Myocyte (in vitro differentiated cells): ENCODE measurements at regions not wholly inside any gene's neighbourhood (a gene's known extent, or its start where the extent isn't known, plus 50 kb on each side); places are given as distances from the start of the nearest gene placed in this dataset.
"Not testable (repeated sequence)": the region's sequence is repeated elsewhere in the genome, so short reads cannot be mapped to it uniquely, and the experiment has no call there.

ENCODE experiments used
- DNase-seq: peaks from one replicate; pipeline ENCODE4 v3.0.0-alpha.2; 2012; ENCODE audit warnings: low read depth

- no peak for DNase-seq
Measured at GRCh38 chr14:105635560-105635959, 109.2 kb downstream of the TMEM121 start.

- not testable (repeated sequence) for DNase-seq
Measured at GRCh38 chr14:105636021-105636420, 109.6 kb downstream of the TMEM121 start.

GRCh38 chr14:105636935-105637334 is 110.6 kb downstream of the TMEM121 start:
- no peak for DNase-seq

- not testable (repeated sequence) for DNase-seq
Measured at GRCh38 chr14:105637345-105637744, 111.0 kb downstream of the TMEM121 start.

- not testable (repeated sequence) for DNase-seq
Measured at GRCh38 chr14:105639969-105640931, 113.9 kb downstream of the TMEM121 start.

- DNase-seq = no peak
Measured at GRCh38 chr14:105641075-105641937, 114.9 kb downstream of the TMEM121 start.

- not testable (repeated sequence) for DNase-seq
Measured at GRCh38 chr14:105641951-105642350, 115.6 kb downstream of the TMEM121 start.

GRCh38 chr14:105642486-105642885 is 116.1 kb downstream of the TMEM121 start:
- DNase-seq = not testable (repeated sequence)

GRCh38 chr14:105643406-105644052 is 117.1 kb downstream of the TMEM121 start:
- DNase-seq = not testable (repeated sequence)

GRCh38 chr14:105644053-105644435 is 117.7 kb downstream of the TMEM121 start:
- not testable (repeated sequence) for DNase-seq

GRCh38 chr14:105644457-105644856 is 118.1 kb downstream of the TMEM121 start:
- DNase-seq = not testable (repeated sequence)

GRCh38 chr14:105644891-105645290 is 118.5 kb downstream of the TMEM121 start:
- DNase-seq = not testable (repeated sequence)

- not testable (repeated sequence) for DNase-seq
Measured at GRCh38 chr14:105645389-105645788, 119.0 kb downstream of the TMEM121 start.

GRCh38 chr14:105646175-105646574 is 119.8 kb downstream of the TMEM121 start:
- no peak for DNase-seq

- not testable (repeated sequence) for DNase-seq
Measured at GRCh38 chr14:105646711-105647281, 120.4 kb downstream of the TMEM121 start.

GRCh38 chr14:105647426-105647783 is 121.0 kb downstream of the TMEM121 start:
- not testable (repeated sequence) for DNase-seq

GRCh38 chr14:105647784-105648608 is 121.6 kb downstream of the TMEM121 start:
- DNase-seq = no peak

- DNase-seq = not testable (repeated sequence)
Measured at GRCh38 chr14:105648609-105649535, 122.5 kb downstream of the TMEM121 start.

GRCh38 chr14:105652317-105652716 is 125.9 kb downstream of the TMEM121 start:
- DNase-seq = not testable (repeated sequence)
